ENCODE measurements at regions not wholly inside any gene's neighbourhood (a gene's known extent, or its start where the extent isn't known, plus 50 kb on each side); places are given as distances from the start of the nearest gene placed in this dataset.

GRCh38 chr5:30604648-30605262 lies 588.7 kb upstream of the CDH6 start:
- TF ChIP-seq PATZ1 (CRISPR knock-in tag; IDR thresholded peaks at IDR 0.05; ENCODE audit: borderline replicate concordance) (no peak), CSRNP3 (CRISPR knock-in tag; IDR thresholded peaks at IDR 0.05) (no peak), POU6F1 (CRISPR knock-in tag; IDR thresholded peaks at IDR 0.05; ENCODE audit: borderline replicate concordance, low read depth) (no peak), GLIS3 (CRISPR knock-in tag; IDR thresholded peaks at IDR 0.05) (no peak), ARNTL (CRISPR knock-in tag; IDR thresholded peaks at IDR 0.05; ENCODE audit: borderline replicate concordance, low read depth) (no peak), ZFP3 (CRISPR knock-in tag; IDR thresholded peaks at IDR 0.05) (no peak)

Data from SK-N-SH treated with all-trans-retinoic acid at 6 μM for 48 hours (cell line).